ENCODE measurements at regions not wholly inside any gene's neighbourhood (a gene's known extent, or its start where the extent isn't known, plus 50 kb on each side); places are given as distances from the start of the nearest gene placed in this dataset.

DNA sequence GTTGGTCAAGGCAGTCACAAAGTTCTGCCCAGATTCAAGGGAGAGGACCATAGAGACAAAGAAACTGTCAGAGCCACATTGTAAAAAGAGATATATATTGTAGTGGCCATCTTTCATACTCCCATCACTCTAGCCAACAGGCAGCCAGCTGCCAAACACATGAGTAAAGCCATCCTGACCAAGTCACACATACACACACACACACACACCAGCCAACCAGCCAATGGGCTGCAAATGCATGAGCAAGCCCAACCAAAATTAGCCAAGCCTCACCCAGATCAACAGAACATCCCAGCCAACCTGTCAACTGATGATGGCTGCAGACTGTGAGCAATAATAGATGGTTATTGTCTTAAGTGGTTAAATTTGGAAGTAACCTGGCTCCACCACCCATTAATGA is 120.7 kb downstream of the SEC16B start:
- Histone ChIP-seq H3K27ac (ENCODE audit: low read depth in 2 of 2, low read length in 1 of 2) (no peak overlapping the region), H3K27me3 (ENCODE audit: control insufficient read depth in 1 of 2, insufficient read depth in 2 of 2, low read length in 2 of 2) (no peaks in the 10 kb centered on the region), H3K36me3 (ENCODE audit: control insufficient read depth in 2 of 2, insufficient read depth in 2 of 2, low read length in 1 of 2) (no peaks in the 10 kb centered on the region), H3K4me1 (ENCODE audit: control insufficient read depth in 2 of 2, insufficient read depth in 2 of 2, low read length in 1 of 2) (no peaks in the 10 kb centered on the region), H3K4me3 (ENCODE audit: low read depth in 1 of 2, low read length in 2 of 2) (no peak overlapping the region), H3K9me3 (ENCODE audit: control insufficient read depth in 2 of 2, insufficient read depth in 1 of 2, low read depth in 1 of 2, low read length in 1 of 2) (no peaks in the 10 kb centered on the region)

- Histone ChIP-seq H3K27ac (ENCODE audit: low read depth in 2 of 2, low read length in 1 of 2) (no peak overlapping the region), H3K36me3 (ENCODE audit: control insufficient read depth in 2 of 2, insufficient read depth in 2 of 2, low read length in 1 of 2) (no peaks in the 10 kb centered on the region), H3K4me3 (ENCODE audit: low read depth in 1 of 2, low read length in 2 of 2) (no peak overlapping the region), H3K9me3 (ENCODE audit: control insufficient read depth in 2 of 2, insufficient read depth in 1 of 2, low read depth in 1 of 2, low read length in 1 of 2) (no peaks in the 10 kb centered on the region), H3K4me1 (ENCODE audit: control insufficient read depth in 2 of 2, insufficient read depth in 2 of 2, low read length in 1 of 2) (no peaks in the 10 kb centered on the region), H3K27me3 (ENCODE audit: control insufficient read depth in 1 of 2, insufficient read depth in 2 of 2, low read length in 2 of 2) (no peaks in the 10 kb centered on the region)
- WGBS, 2 donors: 60 to 62% methylated on average over 4 of the region's 4 CpGs
These were observed 121.3 kb downstream of the SEC16B start for GRCh38 chr1:177848577-177848976.

GRCh38 chr1:177847843-177848242 is 122.0 kb downstream of the SEC16B start:
- WGBS, 2 donors: 70 to 76% methylated on average over 5 of the region's 5 CpGs

GRCh38 chr1:177838907-177839485 is 130.9 kb downstream of the SEC16B start:
- Histone ChIP-seq H3K27me3 (ENCODE audit: control insufficient read depth in 1 of 2, insufficient read depth in 2 of 2, low read length in 2 of 2) (peaks cover 0 to 2% of the 10 kb centered on the region in 2 donors), H3K36me3 (ENCODE audit: control insufficient read depth in 2 of 2, insufficient read depth in 2 of 2, low read length in 1 of 2) (no peaks in the 10 kb centered on the region), H3K4me3 (ENCODE audit: low read depth in 1 of 2, low read length in 2 of 2) (no peak overlapping the region), H3K27ac (ENCODE audit: low read depth in 2 of 2, low read length in 1 of 2) (no peak overlapping the region), H3K9me3 (ENCODE audit: control insufficient read depth in 2 of 2, insufficient read depth in 1 of 2, low read depth in 1 of 2, low read length in 1 of 2) (no peaks in the 10 kb centered on the region), H3K4me1 (ENCODE audit: control insufficient read depth in 2 of 2, insufficient read depth in 2 of 2, low read length in 1 of 2) (no peaks in the 10 kb centered on the region)
- WGBS, 2 donors: 58 to 63% methylated on average over 8 of the region's 8 CpGs

More at GRCh38 chr1:177847843-177848242, 122.0 kb downstream of the SEC16B start:
- Histone ChIP-seq H3K9me3 (ENCODE audit: control insufficient read depth in 2 of 2, insufficient read depth in 1 of 2, low read depth in 1 of 2, low read length in 1 of 2) (no peaks in the 10 kb centered on the region), H3K36me3 (ENCODE audit: control insufficient read depth in 2 of 2, insufficient read depth in 2 of 2, low read length in 1 of 2) (no peaks in the 10 kb centered on the region), H3K4me1 (ENCODE audit: control insufficient read depth in 2 of 2, insufficient read depth in 2 of 2, low read length in 1 of 2) (no peaks in the 10 kb centered on the region), H3K4me3 (ENCODE audit: low read depth in 1 of 2, low read length in 2 of 2) (no peak overlapping the region), H3K27me3 (ENCODE audit: control insufficient read depth in 1 of 2, insufficient read depth in 2 of 2, low read length in 2 of 2) (no peaks in the 10 kb centered on the region), H3K27ac (ENCODE audit: low read depth in 2 of 2, low read length in 1 of 2) (no peak overlapping the region)

DNA sequence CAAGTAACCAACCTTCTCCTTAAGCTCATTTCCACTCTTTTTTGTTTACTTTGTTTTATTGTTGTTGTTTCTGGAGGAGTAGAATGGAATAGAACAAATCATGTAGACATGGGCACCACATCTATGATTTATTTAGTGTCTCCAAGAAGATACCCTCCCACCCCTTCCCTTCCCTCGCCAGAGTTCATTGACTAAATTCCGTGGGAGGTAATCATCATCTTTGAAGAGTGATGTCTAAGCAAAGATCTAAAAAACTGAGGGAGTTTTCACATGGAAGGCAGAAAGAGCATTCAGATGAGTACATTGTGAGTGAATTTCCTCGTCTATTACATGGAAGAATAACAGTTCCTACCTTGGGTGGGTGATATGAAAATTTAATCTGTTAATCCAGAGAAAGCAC is 136.2 kb downstream of the SEC16B start:
- H3K27ac ChIP-seq (ENCODE audit: low read depth in 2 of 2, low read length in 1 of 2): no peak overlapping the region
- 73 to 81% methylated on average over 3 of the region's 3 CpGs for WGBS, 2 donors
- peaks cover 0 to 2% of the 10 kb centered on the region in 2 donors for H3K27me3 ChIP-seq (ENCODE audit: control insufficient read depth in 1 of 2, insufficient read depth in 2 of 2, low read length in 2 of 2)
- no peak overlapping the region for H3K4me3 ChIP-seq (ENCODE audit: low read depth in 1 of 2, low read length in 2 of 2)
- no peaks in the 10 kb centered on the region for H3K9me3 ChIP-seq (ENCODE audit: control insufficient read depth in 2 of 2, insufficient read depth in 1 of 2, low read depth in 1 of 2, low read length in 1 of 2)
- no peaks in the 10 kb centered on the region for H3K36me3 ChIP-seq (ENCODE audit: control insufficient read depth in 2 of 2, insufficient read depth in 2 of 2, low read length in 1 of 2)
- H3K4me1 ChIP-seq (ENCODE audit: control insufficient read depth in 2 of 2, insufficient read depth in 2 of 2, low read length in 1 of 2): no peaks in the 10 kb centered on the region

GRCh38 chr1:177830531-177831135 is 139.2 kb downstream of the SEC16B start:
- Histone ChIP-seq H3K27me3 (ENCODE audit: control insufficient read depth in 1 of 2, insufficient read depth in 2 of 2, low read length in 2 of 2) (peaks cover 0 to 2% of the 10 kb centered on the region in 2 donors), H3K4me1 (ENCODE audit: control insufficient read depth in 2 of 2, insufficient read depth in 2 of 2, low read length in 1 of 2) (no peaks in the 10 kb centered on the region), H3K36me3 (ENCODE audit: control insufficient read depth in 2 of 2, insufficient read depth in 2 of 2, low read length in 1 of 2) (no peaks in the 10 kb centered on the region), H3K27ac (ENCODE audit: low read depth in 2 of 2, low read length in 1 of 2) (no peak overlapping the region), H3K4me3 (ENCODE audit: low read depth in 1 of 2, low read length in 2 of 2) (no peak overlapping the region), H3K9me3 (ENCODE audit: control insufficient read depth in 2 of 2, insufficient read depth in 1 of 2, low read depth in 1 of 2, low read length in 1 of 2) (no peaks in the 10 kb centered on the region)
- 87% methylated on average over 4 of the region's 4 CpGs for WGBS, 2 donors

DNA sequence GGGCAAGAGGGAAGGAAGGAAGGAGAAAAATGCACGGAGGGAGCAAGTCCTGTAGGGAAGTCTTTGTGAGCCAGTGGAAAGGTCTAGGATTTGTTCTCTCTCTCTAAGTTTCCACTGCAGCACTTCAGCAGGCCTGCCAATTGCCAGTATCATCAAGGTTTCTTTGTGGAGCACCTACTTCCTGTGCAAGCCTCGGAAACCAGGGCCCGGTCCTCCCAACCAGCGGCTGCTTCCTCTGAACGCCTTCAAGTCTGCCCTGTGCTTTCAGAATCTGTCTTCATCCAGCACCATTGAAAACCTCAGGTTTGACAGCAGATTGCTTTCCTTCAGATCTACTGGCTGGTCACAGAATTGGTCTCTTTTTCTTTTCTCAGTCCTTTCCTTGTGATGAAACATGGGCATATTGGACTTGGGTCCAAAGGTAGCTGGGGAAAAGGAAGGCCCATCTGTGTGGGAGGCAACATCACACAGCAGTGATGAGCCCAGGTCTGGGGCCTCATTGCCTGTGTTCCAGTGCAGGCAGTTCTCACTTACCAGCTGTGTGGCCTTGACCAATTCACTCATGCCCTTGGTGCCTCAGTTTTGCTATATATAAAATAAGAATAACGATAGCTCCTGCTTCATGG is 144.5 kb downstream of the SEC16B start:
- Histone ChIP-seq H3K36me3 (ENCODE audit: control insufficient read depth in 2 of 2, insufficient read depth in 2 of 2, low read length in 1 of 2) (no peaks in the 10 kb centered on the region), H3K27me3 (ENCODE audit: control insufficient read depth in 1 of 2, insufficient read depth in 2 of 2, low read length in 2 of 2) (no peaks in the 10 kb centered on the region), H3K4me3 (ENCODE audit: low read depth in 1 of 2, low read length in 2 of 2) (no peak overlapping the region), H3K27ac (ENCODE audit: low read depth in 2 of 2, low read length in 1 of 2) (no peak overlapping the region), H3K4me1 (ENCODE audit: control insufficient read depth in 2 of 2, insufficient read depth in 2 of 2, low read length in 1 of 2) (no peaks in the 10 kb centered on the region), H3K9me3 (ENCODE audit: control insufficient read depth in 2 of 2, insufficient read depth in 1 of 2, low read depth in 1 of 2, low read length in 1 of 2) (no peaks in the 10 kb centered on the region)
- 70 to 78% methylated on average over 6 of the region's 6 CpGs for WGBS, 2 donors

GRCh38 chr1:177824508-177824982 is 145.3 kb downstream of the SEC16B start:
- H3K4me1 ChIP-seq (ENCODE audit: control insufficient read depth in 2 of 2, insufficient read depth in 2 of 2, low read length in 1 of 2): no peaks in the 10 kb centered on the region
- H3K27me3 ChIP-seq (ENCODE audit: control insufficient read depth in 1 of 2, insufficient read depth in 2 of 2, low read length in 2 of 2): no peaks in the 10 kb centered on the region
- H3K4me3 ChIP-seq (ENCODE audit: low read depth in 1 of 2, low read length in 2 of 2): no peak overlapping the region
- H3K27ac ChIP-seq (ENCODE audit: low read depth in 2 of 2, low read length in 1 of 2): no peak overlapping the region
- no peaks in the 10 kb centered on the region for H3K9me3 ChIP-seq (ENCODE audit: control insufficient read depth in 2 of 2, insufficient read depth in 1 of 2, low read depth in 1 of 2, low read length in 1 of 2)
- H3K36me3 ChIP-seq (ENCODE audit: control insufficient read depth in 2 of 2, insufficient read depth in 2 of 2, low read length in 1 of 2): no peaks in the 10 kb centered on the region
- 40 to 57% methylated on average over 5 of the region's 5 CpGs for WGBS, 2 donors

- H3K4me1 ChIP-seq (ENCODE audit: control insufficient read depth in 2 of 2, insufficient read depth in 2 of 2, low read length in 1 of 2): no peaks in the 10 kb centered on the region
- WGBS, 2 donors: 81 to 82% methylated on average over 6 of the region's 6 CpGs
- no peak overlapping the region for H3K27ac ChIP-seq (ENCODE audit: low read depth in 2 of 2, low read length in 1 of 2)
- H3K4me3 ChIP-seq (ENCODE audit: low read depth in 1 of 2, low read length in 2 of 2): no peak overlapping the region
- no peaks in the 10 kb centered on the region for H3K36me3 ChIP-seq (ENCODE audit: control insufficient read depth in 2 of 2, insufficient read depth in 2 of 2, low read length in 1 of 2)
- peaks cover 0 to 2% of the 10 kb centered on the region in 2 donors for H3K9me3 ChIP-seq (ENCODE audit: control insufficient read depth in 2 of 2, insufficient read depth in 1 of 2, low read depth in 1 of 2, low read length in 1 of 2)
- no peaks in the 10 kb centered on the region for H3K27me3 ChIP-seq (ENCODE audit: control insufficient read depth in 1 of 2, insufficient read depth in 2 of 2, low read length in 2 of 2)
These were observed 149.6 kb downstream of the SEC16B start for GRCh38 chr1:177820213-177820612.
